WTC11 (cell line): ENCODE measurements at regions not wholly inside any gene's neighbourhood (a gene's known extent, or its start where the extent isn't known, plus 50 kb on each side); places are given as distances from the start of the nearest gene placed in this dataset.

Experiments used
- ATAC-seq: fragments of 200-7000 bp; cut with Tn5 transposase; 2 replicates; pipeline ENCODE4 v1.10.0; 2021; ENCODE audit warnings: mild to moderate bottlenecking, moderate library complexity
- CTCF ChIA-PET: fragments of 300-600 bp; sonication (Branson Sonifier 250); formaldehyde crosslinking; loops from one replicate; lab custom pipeline; 2021; ENCODE audit warnings: antibody characterized with exemption; lab: Charles Lee
- POLR2A ChIA-PET: fragments of 350-600 bp; sonication (Branson Sonifier 250); formaldehyde crosslinking; loops from one replicate; lab custom pipeline; 2021; ENCODE audit warnings: antibody characterized with exemption; lab: Charles Lee
- DNase-seq: peaks from one replicate; pipeline ENCODE4 v3.0.0; 2021; ENCODE audit warnings: low spot score
- H3K27ac Mint-ChIP-seq: 2 replicates; pipeline ENCODE4 v1.8.0; 2021; ENCODE audit warnings: mixed read lengths
- H3K27me3 Mint-ChIP-seq: 2 replicates; pipeline ENCODE4 v1.8.0; 2021; ENCODE audit warnings: low read depth, mild to moderate bottlenecking, moderate library complexity, mixed read lengths
- H3K36me3 Mint-ChIP-seq: 2 replicates; pipeline ENCODE4 v1.8.0; 2021; ENCODE audit warnings: mixed read lengths
- H3K4me1 Mint-ChIP-seq: 2 replicates; pipeline ENCODE4 v1.8.0; 2022; ENCODE audit warnings: mixed read lengths
- H3K4me3 Mint-ChIP-seq: 2 replicates; pipeline ENCODE4 v1.8.0; 2021; ENCODE audit warnings: mild to moderate bottlenecking, moderate library complexity, mixed read lengths
- H3K9me3 Mint-ChIP-seq: 2 replicates; pipeline ENCODE4 v1.8.0; 2021; ENCODE audit warnings: mixed read lengths
- ATF1 ChIP-seq: sonication (generic); formaldehyde crosslinking; IDR thresholded peaks from 2 replicates; pipeline ENCODE4 v1.8.1; 2023; ENCODE audit warnings: mild to moderate bottlenecking, moderate library complexity, missing genetic modification reagents
- ATF6 ChIP-seq: sonication (generic); formaldehyde crosslinking; IDR thresholded peaks from 2 replicates; pipeline ENCODE4 v1.8.1; 2023; ENCODE audit warnings: mild to moderate bottlenecking, missing genetic modification reagents
- NR3C1 ChIP-seq: sonication (generic); formaldehyde crosslinking; conservative IDR thresholded peaks from 2 replicates; pipeline ENCODE4 v1.8.1; 2023; ENCODE audit warnings: low read depth, mild to moderate bottlenecking, missing genetic modification reagents
- SMAD4 ChIP-seq: sonication (generic); formaldehyde crosslinking; IDR thresholded peaks from 2 replicates; pipeline ENCODE4 v1.8.0; 2022; ENCODE audit warnings: mild to moderate bottlenecking, missing genetic modification reagents
- SOX15 ChIP-seq: fragments of 250-450 bp; sonication (Bioruptor Pico); IDR thresholded peaks from 2 replicates; pipeline ENCODE4 v1.9.0; 2021; ENCODE audit warnings: mild to moderate bottlenecking
- TCF7 ChIP-seq: sonication (generic); formaldehyde crosslinking; IDR thresholded peaks from 2 replicates; pipeline ENCODE4 v1.8.0; 2022; ENCODE audit warnings: mild to moderate bottlenecking, low read depth, missing genetic modification reagents, moderate library complexity
- TEAD1 ChIP-seq: sonication (generic); formaldehyde crosslinking; IDR thresholded peaks from 2 replicates; pipeline ENCODE4 v1.8.0; 2022; ENCODE audit warnings: mild to moderate bottlenecking, missing genetic modification reagents
- ZMAT4 ChIP-seq: fragments of 250-450 bp; sonication (Bioruptor Pico); IDR thresholded peaks from 2 replicates; pipeline ENCODE4 v1.9.0; 2021; ENCODE audit warnings: mild to moderate bottlenecking
- ZNF138 ChIP-seq: sonication (generic); formaldehyde crosslinking; conservative IDR thresholded peaks from 2 replicates; pipeline ENCODE4 v1.8.1; 2022; ENCODE audit warnings: mild to moderate bottlenecking, moderate library complexity, missing genetic modification reagents
- ZNF232 ChIP-seq: sonication (generic); formaldehyde crosslinking; IDR thresholded peaks from 2 replicates; pipeline ENCODE4 v1.8.0; 2022; ENCODE audit warnings: mild to moderate bottlenecking, missing genetic modification reagents
- ZNF416 ChIP-seq: fragments of 250-450 bp; sonication (Bioruptor Pico); IDR thresholded peaks from 2 replicates; pipeline ENCODE4 v1.9.0; 2021; ENCODE audit warnings: mild to moderate bottlenecking, inconsistent platforms
- TF ChIP-seq, protein P1 (sequence below): sonication (generic); formaldehyde crosslinking; IDR thresholded peaks from 2 replicates; pipeline ENCODE4 v1.8.0; 2022; ENCODE audit warnings: mild to moderate bottlenecking, missing genetic modification reagents
- TF ChIP-seq, protein P2 (sequence below): sonication (generic); formaldehyde crosslinking; IDR thresholded peaks from 2 replicates; pipeline ENCODE4 v1.8.1; 2023; ENCODE audit warnings: mild to moderate bottlenecking, moderate library complexity, missing genetic modification reagents
- TF ChIP-seq, protein P3 (sequence below): sonication (generic); formaldehyde crosslinking; IDR thresholded peaks from 2 replicates; pipeline ENCODE4 v1.8.1; 2022; ENCODE audit warnings: missing genetic modification reagents, borderline replicate concordance
- TF ChIP-seq, protein P4 (sequence below): sonication (generic); formaldehyde crosslinking; conservative IDR thresholded peaks from 2 replicates; pipeline ENCODE4 v1.8.1; 2022; ENCODE audit warnings: mild to moderate bottlenecking, missing genetic modification reagents
- TF ChIP-seq, protein P5 (sequence below): sonication (generic); formaldehyde crosslinking; conservative IDR thresholded peaks from 2 replicates; pipeline ENCODE4 v1.8.1; 2023; ENCODE audit warnings: mild to moderate bottlenecking, low read depth, missing genetic modification reagents, moderate library complexity

DNA sequence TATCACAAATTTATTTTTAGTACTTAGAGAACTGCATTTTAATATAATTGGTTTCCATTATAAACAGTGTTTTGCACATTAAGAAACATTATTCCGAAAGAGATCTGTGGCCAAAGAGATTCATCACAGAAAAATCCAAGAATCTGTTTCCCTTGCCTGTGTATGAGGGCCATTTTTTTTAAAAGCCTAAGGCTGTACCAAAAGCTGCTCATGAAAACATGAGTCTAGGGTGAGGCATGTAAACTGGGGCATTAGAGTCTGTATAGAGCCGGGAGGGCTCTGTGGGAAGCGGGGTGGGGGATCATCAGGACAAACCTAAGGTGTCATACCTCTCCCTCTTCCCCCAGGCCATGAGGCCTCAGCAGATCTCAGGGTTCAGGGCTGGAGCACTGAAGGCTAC lies 223.8 kb downstream of the FBXO15 start (continued):
- TF ChIP-seq, protein P1, sequence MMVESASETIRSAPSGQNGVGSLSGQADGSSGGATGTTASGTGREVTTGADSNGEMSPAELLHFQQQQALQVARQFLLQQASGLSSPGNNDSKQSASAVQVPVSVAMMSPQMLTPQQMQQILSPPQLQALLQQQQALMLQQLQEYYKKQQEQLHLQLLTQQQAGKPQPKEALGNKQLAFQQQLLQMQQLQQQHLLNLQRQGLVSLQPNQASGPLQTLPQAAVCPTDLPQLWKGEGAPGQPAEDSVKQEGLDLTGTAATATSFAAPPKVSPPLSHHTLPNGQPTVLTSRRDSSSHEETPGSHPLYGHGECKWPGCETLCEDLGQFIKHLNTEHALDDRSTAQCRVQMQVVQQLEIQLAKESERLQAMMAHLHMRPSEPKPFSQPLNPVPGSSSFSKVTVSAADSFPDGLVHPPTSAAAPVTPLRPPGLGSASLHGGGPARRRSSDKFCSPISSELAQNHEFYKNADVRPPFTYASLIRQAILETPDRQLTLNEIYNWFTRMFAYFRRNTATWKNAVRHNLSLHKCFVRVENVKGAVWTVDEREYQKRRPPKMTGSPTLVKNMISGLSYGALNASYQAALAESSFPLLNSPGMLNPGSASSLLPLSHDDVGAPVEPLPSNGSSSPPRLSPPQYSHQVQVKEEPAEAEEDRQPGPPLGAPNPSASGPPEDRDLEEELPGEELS: no peak
- no peak for TF ChIP-seq SOX15 (CRISPR knock-in tag)

DNA sequence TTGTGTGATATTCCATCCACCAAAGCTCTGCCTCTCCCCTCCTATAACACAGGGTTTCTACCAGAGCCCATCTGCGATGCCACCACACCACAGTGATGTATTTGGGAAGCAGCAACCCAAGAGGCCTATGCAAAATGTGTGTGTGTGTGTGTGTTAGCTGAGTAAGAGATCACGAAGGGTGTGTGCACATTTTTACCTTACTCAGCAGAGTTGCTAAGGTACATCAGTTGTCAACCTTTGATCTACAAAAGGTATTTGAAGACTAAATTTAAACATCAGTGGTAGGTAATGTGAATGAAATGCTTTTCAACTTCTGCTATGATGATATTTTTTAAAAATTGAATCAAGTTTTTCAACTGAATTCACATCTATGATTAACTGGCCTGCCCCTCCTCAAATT lies 227.6 kb downstream of the FBXO15 start:
- H3K9me3 Mint-ChIP-seq: no peaks in the 10 kb centered on the region
- no peak for ATAC-seq
- H3K4me3 Mint-ChIP-seq: no peak overlapping the region
- H3K36me3 Mint-ChIP-seq: no peaks in the 10 kb centered on the region
- CTCF ChIA-PET: no interaction called here
- no peak overlapping the region for H3K27ac Mint-ChIP-seq
- DNase-seq: no peak
- H3K27me3 Mint-ChIP-seq: no peaks in the 10 kb centered on the region
- H3K4me1 Mint-ChIP-seq: peaks cover 5% of the 10 kb centered on the region; the same call in 1 of the 2 replicates
- POLR2A ChIA-PET: no interaction called here
- TF ChIP-seq, protein P2, sequence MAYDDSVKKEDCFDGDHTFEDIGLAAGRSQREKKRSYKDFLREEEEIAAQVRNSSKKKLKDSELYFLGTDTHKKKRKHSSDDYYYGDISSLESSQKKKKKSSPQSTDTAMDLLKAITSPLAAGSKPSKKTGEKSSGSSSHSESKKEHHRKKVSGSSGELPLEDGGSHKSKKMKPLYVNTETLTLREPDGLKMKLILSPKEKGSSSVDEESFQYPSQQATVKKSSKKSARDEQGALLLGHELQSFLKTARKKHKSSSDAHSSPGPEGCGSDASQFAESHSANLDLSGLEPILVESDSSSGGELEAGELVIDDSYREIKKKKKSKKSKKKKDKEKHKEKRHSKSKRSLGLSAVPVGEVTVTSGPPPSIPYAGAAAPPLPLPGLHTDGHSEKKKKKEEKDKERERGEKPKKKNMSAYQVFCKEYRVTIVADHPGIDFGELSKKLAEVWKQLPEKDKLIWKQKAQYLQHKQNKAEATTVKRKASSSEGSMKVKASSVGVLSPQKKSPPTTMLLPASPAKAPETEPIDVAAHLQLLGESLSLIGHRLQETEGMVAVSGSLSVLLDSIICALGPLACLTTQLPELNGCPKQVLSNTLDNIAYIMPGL: no peak
- TF ChIP-seq ZNF232 (no peak), SMAD4 (CRISPR knock-in tag) (no peak), SOX15 (CRISPR knock-in tag) (no peak), TEAD1 (CRISPR knock-in tag) (no peak), ZNF138 (CRISPR knock-in tag) (no peak), ATF6 (CRISPR knock-in tag) (no peak), ZMAT4 (CRISPR knock-in tag) (no peak), ZNF416 (no peak), NR3C1 (CRISPR knock-in tag) (no peak), TCF7 (CRISPR knock-in tag) (no peak), ATF1 (no peak)
- TF ChIP-seq, protein P3, sequence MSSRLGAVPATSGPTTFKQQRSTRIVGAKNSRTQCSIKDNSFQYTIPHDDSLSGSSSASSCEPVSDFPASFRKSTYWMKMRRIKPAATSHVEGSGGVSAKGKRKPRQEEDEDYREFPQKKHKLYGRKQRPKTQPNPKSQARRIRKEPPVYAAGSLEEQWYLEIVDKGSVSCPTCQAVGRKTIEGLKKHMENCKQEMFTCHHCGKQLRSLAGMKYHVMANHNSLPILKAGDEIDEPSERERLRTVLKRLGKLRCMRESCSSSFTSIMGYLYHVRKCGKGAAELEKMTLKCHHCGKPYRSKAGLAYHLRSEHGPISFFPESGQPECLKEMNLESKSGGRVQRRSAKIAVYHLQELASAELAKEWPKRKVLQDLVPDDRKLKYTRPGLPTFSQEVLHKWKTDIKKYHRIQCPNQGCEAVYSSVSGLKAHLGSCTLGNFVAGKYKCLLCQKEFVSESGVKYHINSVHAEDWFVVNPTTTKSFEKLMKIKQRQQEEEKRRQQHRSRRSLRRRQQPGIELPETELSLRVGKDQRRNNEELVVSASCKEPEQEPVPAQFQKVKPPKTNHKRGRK (CRISPR knock-in tag): no peak
- TF ChIP-seq, protein P1: no peak
- TF ChIP-seq, protein P4, sequence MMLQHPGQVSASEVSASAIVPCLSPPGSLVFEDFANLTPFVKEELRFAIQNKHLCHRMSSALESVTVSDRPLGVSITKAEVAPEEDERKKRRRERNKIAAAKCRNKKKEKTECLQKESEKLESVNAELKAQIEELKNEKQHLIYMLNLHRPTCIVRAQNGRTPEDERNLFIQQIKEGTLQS (CRISPR knock-in tag): no peak
- TF ChIP-seq, protein P5, sequence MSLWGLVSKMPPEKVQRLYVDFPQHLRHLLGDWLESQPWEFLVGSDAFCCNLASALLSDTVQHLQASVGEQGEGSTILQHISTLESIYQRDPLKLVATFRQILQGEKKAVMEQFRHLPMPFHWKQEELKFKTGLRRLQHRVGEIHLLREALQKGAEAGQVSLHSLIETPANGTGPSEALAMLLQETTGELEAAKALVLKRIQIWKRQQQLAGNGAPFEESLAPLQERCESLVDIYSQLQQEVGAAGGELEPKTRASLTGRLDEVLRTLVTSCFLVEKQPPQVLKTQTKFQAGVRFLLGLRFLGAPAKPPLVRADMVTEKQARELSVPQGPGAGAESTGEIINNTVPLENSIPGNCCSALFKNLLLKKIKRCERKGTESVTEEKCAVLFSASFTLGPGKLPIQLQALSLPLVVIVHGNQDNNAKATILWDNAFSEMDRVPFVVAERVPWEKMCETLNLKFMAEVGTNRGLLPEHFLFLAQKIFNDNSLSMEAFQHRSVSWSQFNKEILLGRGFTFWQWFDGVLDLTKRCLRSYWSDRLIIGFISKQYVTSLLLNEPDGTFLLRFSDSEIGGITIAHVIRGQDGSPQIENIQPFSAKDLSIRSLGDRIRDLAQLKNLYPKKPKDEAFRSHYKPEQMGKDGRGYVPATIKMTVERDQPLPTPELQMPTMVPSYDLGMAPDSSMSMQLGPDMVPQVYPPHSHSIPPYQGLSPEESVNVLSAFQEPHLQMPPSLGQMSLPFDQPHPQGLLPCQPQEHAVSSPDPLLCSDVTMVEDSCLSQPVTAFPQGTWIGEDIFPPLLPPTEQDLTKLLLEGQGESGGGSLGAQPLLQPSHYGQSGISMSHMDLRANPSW (CRISPR knock-in tag): no peak
